UCSD-AML1 (cell line): ENCODE measurements at regions not wholly inside any gene's neighbourhood (a gene's known extent, or its start where the extent isn't known, plus 50 kb on each side); places are given as distances from the start of the nearest gene placed in this dataset.
A peak's percentile ranks its signal among the peaks of the same experiment; 100 is the strongest.
"Not testable (repeated sequence)": the region's sequence is repeated elsewhere in the genome, so short reads cannot be mapped to it uniquely, and the experiment has no call there.

Experiments
- DNase-seq: peaks from one replicate; lab custom pipeline; 2025; ENCODE audit not compliant: unreplicated experiment; lab: John Stamatoyannopoulos, UW

GRCh38 chr2:171266102-171266501 lies 105.4 kb upstream of the TLK1 start:
- no peak for DNase-seq

- not testable (repeated sequence) for DNase-seq
These were observed 100.8 kb upstream of the TLK1 start for GRCh38 chr2:171261529-171261928.

GRCh38 chr2:171260471-171261424 lies 100.1 kb upstream of the TLK1 start:
- peak; percentile 19 for DNase-seq

- no peak for DNase-seq
These were observed 94.0 kb upstream of the TLK1 start for GRCh38 chr2:171254666-171255065.

GRCh38 chr2:171253900-171254650 lies 93.4 kb upstream of the TLK1 start:
- no peak for DNase-seq

GRCh38 chr2:171253279-171253678 lies 92.6 kb upstream of the TLK1 start:
- DNase-seq = no peak

GRCh38 chr2:171249689-171250088 lies 89.0 kb upstream of the TLK1 start:
- no peak for DNase-seq

GRCh38 chr2:171247741-171248662 lies 87.3 kb upstream of the TLK1 start:
- no peak for DNase-seq

- DNase-seq = no peak
These were observed 84.5 kb upstream of the TLK1 start for GRCh38 chr2:171244970-171245782.

GRCh38 chr2:171244466-171244969 lies 83.8 kb upstream of the TLK1 start:
- DNase-seq = no peak

GRCh38 chr2:171241771-171242170 lies 81.1 kb upstream of the TLK1 start:
- no peak for DNase-seq

GRCh38 chr2:171238946-171239345 lies 78.3 kb upstream of the TLK1 start:
- no peak for DNase-seq

- DNase-seq = peak; percentile 17
These were observed 77.2 kb upstream of the TLK1 start for GRCh38 chr2:171237751-171238505.

GRCh38 chr2:171235262-171235881 lies 74.7 kb upstream of the TLK1 start:
- DNase-seq = no peak

- DNase-seq = no peak
These were observed 69.5 kb upstream of the TLK1 start for GRCh38 chr2:171230176-171230575.

- DNase-seq = no peak
These were observed 68.1 kb upstream of the TLK1 start for GRCh38 chr2:171228826-171229225.

- no peak for DNase-seq
These were observed 66.5 kb upstream of the TLK1 start for GRCh38 chr2:171227066-171227782.

GRCh38 chr2:171226461-171226860 lies 65.8 kb upstream of the TLK1 start:
- DNase-seq = no peak
